Hepatocyte (in vitro differentiated cells): ENCODE measurements at regions not wholly inside any gene's neighbourhood (a gene's known extent, or its start where the extent isn't known, plus 50 kb on each side); places are given as distances from the start of the nearest gene placed in this dataset.
"Not testable (repeated sequence)": the region's sequence is repeated elsewhere in the genome, so short reads cannot be mapped to it uniquely, and the experiment has no call there.

Experiments
- DNase-seq: peaks from one replicate; pipeline ENCODE4 v3.0.0-alpha.2; 2016; ENCODE audit warnings: low spot score
- H2AFZ ChIP-seq: fragments of 200-600 bp; sonication (generic); 2 replicates; pipeline ENCODE4 v1.6.0; 2016; ENCODE audit warnings: antibody characterized with exemption, mild to moderate bottlenecking
- H3K27ac ChIP-seq: fragments of 200-600 bp; sonication (generic); 2 replicates; pipeline ENCODE4 v1.5.1; 2016; ENCODE audit warnings: mild to moderate bottlenecking
- H3K27me3 ChIP-seq: fragments of 200-600 bp; sonication (generic); 2 replicates; pipeline ENCODE4 v1.6.1; 2016
- H3K36me3 ChIP-seq: fragments of 200-600 bp; sonication (generic); replicated peaks from 2 replicates; pipeline ENCODE4 v1.5.1; 2016; ENCODE audit warnings: low read depth; ENCODE audit not compliant: insufficient read depth
- H3K4me1 ChIP-seq: fragments of 200-600 bp; sonication (generic); 2 replicates; pipeline ENCODE4 v1.5.1; 2016; ENCODE audit warnings: mild to moderate bottlenecking, moderate library complexity; ENCODE audit not compliant: insufficient read depth
- H3K4me2 ChIP-seq: fragments of 200-600 bp; sonication (generic); 2 replicates; pipeline ENCODE4 v1.6.0; 2016
- H3K4me3 ChIP-seq: fragments of 200-600 bp; sonication (generic); 2 replicates; pipeline ENCODE4 v1.5.1; 2016; ENCODE audit warnings: mild to moderate bottlenecking
- H3K79me2 ChIP-seq: fragments of 200-600 bp; sonication (generic); 2 replicates; pipeline ENCODE4 v1.6.0; 2017; ENCODE audit warnings: mild to moderate bottlenecking
- H3K9me2 ChIP-seq: fragments of 200-600 bp; sonication (generic); replicated peaks from 2 replicates; pipeline ENCODE4 v1.6.0; 2017; ENCODE audit warnings: mild to moderate bottlenecking; ENCODE audit not compliant: insufficient read depth
- H3K9me3 ChIP-seq: fragments of 200-600 bp; sonication (generic); 2 replicates; pipeline ENCODE4 v1.5.1; 2016; ENCODE audit warnings: low read depth, mild to moderate bottlenecking
- H4K20me1 ChIP-seq: fragments of 200-600 bp; sonication (generic); 2 replicates; pipeline ENCODE4 v1.6.0; 2016; ENCODE audit warnings: mild to moderate bottlenecking; ENCODE audit not compliant: insufficient read depth, poor library complexity, severe bottlenecking
- CTCF ChIP-seq: fragments of 200-600 bp; sonication (generic); IDR thresholded peaks from 2 replicates; pipeline ENCODE4 v1.5.1; 2016; ENCODE audit warnings: antibody characterized with exemption, mild to moderate bottlenecking; ENCODE audit not compliant: poor library complexity
- EZH2 ChIP-seq: fragments of 200-600 bp; sonication (generic); IDR thresholded peaks from 2 replicates; pipeline ENCODE4 v1.6.1; 2016; ENCODE audit warnings: antibody characterized with exemption, mild to moderate bottlenecking, borderline replicate concordance
- EZH2phosphoT487 ChIP-seq: fragments of 200-600 bp; sonication (generic); IDR thresholded peaks from one replicate; pipeline ENCODE4 v1.6.1; 2018; ENCODE audit warnings: antibody characterized with exemption, mild to moderate bottlenecking, low read depth, moderate library complexity; ENCODE audit not compliant: unreplicated experiment, severe bottlenecking
- WGBS: methylation state at CpG from one replicate; pipeline ENCODE4 v1.1.6; 2016; ENCODE audit warnings: low lambda C conversion rate; ENCODE audit errors: missing lambda C conversion rate; 5-methylcytosine and 5-hydroxymethylcytosine counted together

- Histone ChIP-seq H3K27me3 (no peaks in the 10 kb centered on the region), H3K9me3 (peaks cover 5% of the 10 kb centered on the region), H3K79me2 (no peaks in the 10 kb centered on the region), H3K9me2 (no peaks in the 10 kb centered on the region), H3K36me3 (no peaks in the 10 kb centered on the region), H3K4me1 (no peaks in the 10 kb centered on the region), H3K27ac (no peak overlapping the region), H3K4me2 (no peak overlapping the region), H2AFZ (no peak overlapping the region), H4K20me1 (no peaks in the 10 kb centered on the region), H3K4me3 (no peak overlapping the region)
- DNase-seq: no peak
- no peak for TF ChIP-seq CTCF
- no peak for TF ChIP-seq EZH2
- TF ChIP-seq EZH2phosphoT487: no peak
These were observed 123.5 kb downstream of the PRL start for GRCh38 chr6:22173311-22173710.

GRCh38 chr6:22180250-22180649 lies 116.6 kb downstream of the PRL start:
- not testable (repeated sequence) for H3K27me3 ChIP-seq
- 87% methylated on average over 18 of the region's 20 CpGs for WGBS

GRCh38 chr6:22184371-22184770 lies 112.5 kb downstream of the PRL start:
- DNase-seq: no peak
- H2AFZ ChIP-seq: no peak overlapping the region
- TF ChIP-seq EZH2phosphoT487: no peak

More at GRCh38 chr6:22180250-22180649, 116.6 kb downstream of the PRL start:
- H3K27ac ChIP-seq, H4K20me1 ChIP-seq, H2AFZ ChIP-seq, H3K36me3 ChIP-seq, H3K4me3 ChIP-seq, H3K9me2 ChIP-seq, DNase-seq, H3K4me1 ChIP-seq, H3K4me2 ChIP-seq, H3K79me2 ChIP-seq: not testable (repeated sequence)
- H3K9me3 ChIP-seq: peaks cover 11% of the 10 kb centered on the region

GRCh38 chr6:22189946-22190345 lies 106.9 kb downstream of the PRL start:
- H3K79me2 ChIP-seq: no peaks in the 10 kb centered on the region
- H3K9me2 ChIP-seq: no peaks in the 10 kb centered on the region
- H3K4me3 ChIP-seq: no peak overlapping the region
- H2AFZ ChIP-seq: no peak overlapping the region
- TF ChIP-seq EZH2phosphoT487 (no peak), CTCF (no peak), EZH2 (no peak)
- no peaks in the 10 kb centered on the region for H3K27me3 ChIP-seq
- no peak overlapping the region for H3K4me2 ChIP-seq
- no peak for DNase-seq
- no peaks in the 10 kb centered on the region for H4K20me1 ChIP-seq
- no peaks in the 10 kb centered on the region for H3K36me3 ChIP-seq
- WGBS: 62% methylated on average over 6 of the region's 6 CpGs
- no peak overlapping the region for H3K27ac ChIP-seq
- no peaks in the 10 kb centered on the region for H3K4me1 ChIP-seq
- H3K9me3 ChIP-seq: peaks cover under 1% of the 10 kb centered on the region

More at GRCh38 chr6:22184371-22184770, 112.5 kb downstream of the PRL start:
- H3K9me3 ChIP-seq: peaks cover 11% of the 10 kb centered on the region
- no peaks in the 10 kb centered on the region for H3K79me2 ChIP-seq
- no peak overlapping the region for H3K4me2 ChIP-seq
- H3K27me3 ChIP-seq: no peaks in the 10 kb centered on the region
- no peak overlapping the region for H3K27ac ChIP-seq
- H3K4me3 ChIP-seq: no peak overlapping the region
- no peaks in the 10 kb centered on the region for H3K36me3 ChIP-seq
- no peaks in the 10 kb centered on the region for H3K4me1 ChIP-seq
- H3K9me2 ChIP-seq: no peaks in the 10 kb centered on the region
- no peaks in the 10 kb centered on the region for H4K20me1 ChIP-seq
